Left renal cortex interstitium (tissue), 4 donors: ENCODE measurements at regions not wholly inside any gene's neighbourhood (a gene's known extent, or its start where the extent isn't known, plus 50 kb on each side); places are given as distances from the start of the nearest gene placed in this dataset.

Experiments used
- DNase-seq, 4 donors: peaks; one replicate each; pipeline ENCODE4 v3.0.0-alpha.2; 2013; ENCODE audit warnings: low read depth in 4 of 4, low spot score in 2 of 4, missing footprints in 1 of 4

DNA sequence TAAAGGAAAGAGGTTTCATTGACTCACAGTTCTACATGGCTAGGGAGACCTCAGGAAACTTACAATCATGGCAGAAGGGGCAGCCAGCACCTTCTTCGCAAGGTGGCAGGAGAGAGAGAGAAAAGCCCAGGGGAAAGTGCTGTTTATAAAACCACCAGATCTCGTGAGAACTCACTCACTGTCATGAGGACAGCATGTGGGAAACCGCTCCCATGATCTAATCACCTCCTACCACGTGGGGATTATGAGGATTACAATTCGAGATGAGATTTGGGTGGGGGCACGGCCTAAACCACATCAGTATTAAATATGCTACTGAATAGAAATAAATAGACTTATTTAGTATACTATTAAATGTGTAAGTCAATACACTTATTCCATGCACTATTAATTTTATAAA lies 70.6 kb upstream of the TCF21 start:
- no peak for DNase-seq

DNA sequence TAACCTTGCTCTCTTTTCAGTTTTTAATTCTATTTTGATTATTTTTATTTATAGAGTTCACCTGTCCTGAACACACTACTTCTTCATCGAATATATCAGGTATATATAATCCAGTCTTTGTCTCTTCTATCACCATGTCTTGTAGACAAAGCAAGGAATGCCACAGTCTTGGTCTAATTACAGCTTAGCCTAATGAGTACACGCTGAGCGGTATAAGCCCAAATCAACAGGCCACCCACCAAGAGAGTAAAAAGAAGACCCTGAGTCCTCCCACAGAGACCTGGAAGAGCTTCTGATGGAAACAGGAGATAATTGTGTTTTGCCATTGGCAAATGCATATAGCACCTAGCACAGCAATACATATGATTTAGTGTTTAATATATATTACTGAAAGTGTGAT lies 68.7 kb upstream of the TCF21 start:
- DNase-seq: no peak

DNA sequence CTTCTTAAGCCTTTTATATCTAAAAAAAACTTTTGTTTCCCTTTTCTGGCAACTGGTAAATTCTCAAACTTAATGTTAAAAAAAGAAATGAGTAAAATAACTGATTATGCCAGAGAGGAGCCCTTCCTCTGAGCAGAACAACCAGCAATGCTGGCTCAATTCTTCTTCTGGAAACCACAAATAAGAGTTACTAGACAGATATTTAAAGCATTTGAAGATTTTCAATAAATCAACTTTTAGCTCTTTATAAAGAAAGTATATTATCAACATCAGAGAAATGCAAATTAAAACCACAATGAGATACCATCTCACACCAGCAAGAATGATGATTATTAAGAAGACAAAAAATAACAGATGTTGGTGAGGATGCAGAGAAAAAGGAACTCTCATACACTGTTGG lies 61.1 kb upstream of the TCF21 start:
- no peak for DNase-seq

- peak in 2 of 4 donors; percentile 72 to 76 for DNase-seq
Measured at GRCh38 chr6:133833949-133834359, 55.0 kb upstream of the TCF21 start.

DNA sequence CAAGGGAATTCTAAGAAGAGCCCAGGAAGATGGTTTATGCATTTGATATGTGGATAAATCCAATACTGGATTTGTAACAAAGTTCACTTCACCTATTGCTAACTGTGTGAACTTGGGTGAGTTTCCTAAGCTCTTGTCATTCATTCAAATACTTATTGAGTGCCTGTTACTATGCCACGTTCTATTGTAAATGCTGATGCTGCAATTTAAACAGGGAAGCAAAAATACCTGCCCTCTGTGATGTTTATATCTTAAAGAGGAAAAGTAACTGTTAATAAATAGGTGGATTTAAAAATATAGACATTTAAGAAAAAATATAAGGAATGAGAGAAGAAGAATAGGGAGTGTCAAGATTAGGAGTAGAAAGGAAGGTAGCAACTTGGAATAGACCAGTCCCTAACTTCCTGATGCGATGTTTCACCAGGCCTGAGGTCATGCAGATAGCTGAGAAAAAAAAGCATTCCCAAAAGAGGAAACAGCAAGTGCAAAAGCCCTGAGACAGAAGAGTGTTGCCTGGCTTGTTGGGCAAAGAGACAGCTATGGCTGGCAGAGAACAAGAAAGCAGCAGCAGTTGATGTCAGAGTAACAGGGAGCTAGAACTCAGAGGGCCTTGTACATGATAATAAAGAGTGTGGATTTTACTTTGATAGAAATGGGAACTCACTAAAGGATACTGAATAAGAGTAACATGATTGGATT lies 54.3 kb upstream of the TCF21 start:
- DNase-seq: no peak

DNA sequence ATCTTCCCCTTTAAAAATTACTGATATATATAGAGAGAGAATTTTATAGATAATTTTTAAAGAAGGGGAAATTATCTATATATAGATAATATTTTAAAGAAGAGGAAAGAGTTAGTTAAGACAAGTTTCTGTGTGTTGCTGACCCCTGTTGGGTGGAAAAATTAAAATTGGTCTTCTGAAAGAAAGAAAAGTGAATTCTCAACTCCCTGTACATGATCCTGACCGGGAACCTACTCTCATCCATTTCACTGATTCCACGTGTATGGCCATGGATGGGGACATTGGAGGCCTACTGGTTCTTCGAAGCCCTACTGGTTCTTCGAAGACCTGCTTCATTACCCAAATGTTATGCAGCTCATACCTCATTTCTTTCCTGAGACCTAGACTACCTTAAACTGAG lies 53.0 kb upstream of the TCF21 start:
- no peak for DNase-seq

DNA sequence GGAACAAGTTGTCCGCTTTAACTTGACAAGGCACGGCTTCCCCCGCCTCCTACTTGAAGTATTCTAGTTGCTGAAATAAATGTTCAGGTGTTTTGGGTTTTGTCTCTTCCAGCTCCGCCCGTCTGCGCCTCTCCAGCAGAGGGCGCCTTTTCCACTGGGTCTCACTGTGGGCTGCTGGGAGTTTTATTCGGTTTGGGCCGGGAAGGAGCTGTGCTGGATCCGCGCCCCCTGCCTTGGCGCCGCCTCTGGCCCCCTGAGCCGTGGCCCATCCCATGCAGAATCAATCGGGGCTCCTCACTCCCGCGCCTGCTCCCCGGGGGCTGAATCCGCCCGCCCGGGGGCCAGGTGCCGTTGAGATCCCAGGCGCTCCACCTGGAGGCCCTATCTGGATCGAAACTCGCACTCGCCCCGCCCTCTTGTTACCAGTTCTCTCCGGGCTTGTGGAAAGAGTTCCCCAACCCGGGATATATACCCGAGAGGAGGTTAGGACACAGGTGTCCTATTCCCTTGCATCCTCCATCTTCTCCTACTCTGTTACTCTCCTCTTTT lies 51.0 kb upstream of the TCF21 start:
- DNase-seq: no peak
